Cardiac septum (tissue), 1 donor: ENCODE measurements at regions not wholly inside any gene's neighbourhood (a gene's known extent, or its start where the extent isn't known, plus 50 kb on each side); places are given as distances from the start of the nearest gene placed in this dataset.
"Not testable (repeated sequence)": the region's sequence is repeated elsewhere in the genome, so short reads cannot be mapped to it uniquely, and the experiment has no call there.

Experiments
- DNase-seq: peaks from one replicate; pipeline ENCODE4 v3.0.0-alpha.2; 2020; ENCODE audit warnings: low spot score
- intact Hi-C: fragments of 100-400 bp; cut with DNase I; formaldehyde crosslinking; loops from one replicate; pipeline ENCODE4 v1.14.0; 2022
- donor health status: DM: no; HTN: no; CAD: no.

GRCh38 chr1:199498802-199499201, 528.7 kb upstream of the NR5A2 start:
- DNase-seq, intact Hi-C loops: not testable (repeated sequence)

GRCh38 chr1:199508072-199508471, 519.4 kb upstream of the NR5A2 start:
- intact Hi-C loops, result no loop called here
- DNase-seq, result no peak

GRCh38 chr1:199508653-199509052, 518.9 kb upstream of the NR5A2 start:
- no peak for DNase-seq
- intact Hi-C loops, result no loop called here

GRCh38 chr1:199509456-199509855, 518.1 kb upstream of the NR5A2 start:
- DNase-seq, result no peak
- intact Hi-C loops, result no loop called here

GRCh38 chr1:199510314-199510713, 517.2 kb upstream of the NR5A2 start:
- intact Hi-C loops, result no loop called here
- no peak for DNase-seq

GRCh38 chr1:199512037-199512710, 515.3 kb upstream of the NR5A2 start:
- no peak for DNase-seq
- intact Hi-C loops, result no loop called here

- no peak for DNase-seq
- intact Hi-C loops, result no loop called here
These were observed 512.2 kb upstream of the NR5A2 start for GRCh38 chr1:199515261-199515660.

GRCh38 chr1:199522338-199522737, 505.2 kb upstream of the NR5A2 start:
- intact Hi-C loops, result no loop called here
- DNase-seq, result no peak

- intact Hi-C loops, result no loop called here
- DNase-seq, result no peak
These were observed 504.6 kb upstream of the NR5A2 start for GRCh38 chr1:199522936-199523335.

- intact Hi-C loops, result no loop called here
- DNase-seq, result no peak
These were observed 498.2 kb upstream of the NR5A2 start for GRCh38 chr1:199529324-199529723.

- intact Hi-C loops, DNase-seq: not testable (repeated sequence)
These were observed 494.1 kb upstream of the NR5A2 start for GRCh38 chr1:199533361-199533760.

- intact Hi-C loops, result no loop called here
- DNase-seq, result no peak
These were observed 481.7 kb upstream of the NR5A2 start for GRCh38 chr1:199545780-199546179.

- intact Hi-C loops, result no loop called here
- DNase-seq, result no peak
These were observed 481.2 kb upstream of the NR5A2 start for GRCh38 chr1:199546323-199546722.

GRCh38 chr1:199549421-199549820, 478.1 kb upstream of the NR5A2 start:
- intact Hi-C loops, result no loop called here
- no peak for DNase-seq

- intact Hi-C loops, result no loop called here
These were observed 477.1 kb upstream of the NR5A2 start for GRCh38 chr1:199550199-199551065.

GRCh38 chr1:199551967-199552565, 475.4 kb upstream of the NR5A2 start:
- DNase-seq, result no peak
- intact Hi-C loops, result no loop called here

More at GRCh38 chr1:199550199-199551065, 477.1 kb upstream of the NR5A2 start:
- no peak for DNase-seq

GRCh38 chr1:199553104-199553503, 474.4 kb upstream of the NR5A2 start:
- no peak for DNase-seq
- intact Hi-C loops, result no loop called here

GRCh38 chr1:199561334-199561733, 466.2 kb upstream of the NR5A2 start:
- no peak for DNase-seq
- intact Hi-C loops, result no loop called here

GRCh38 chr1:199573047-199573446, 454.5 kb upstream of the NR5A2 start:
- no peak for DNase-seq
- intact Hi-C loops, result no loop called here

- no peak for DNase-seq
- intact Hi-C loops, result no loop called here
These were observed 452.6 kb upstream of the NR5A2 start for GRCh38 chr1:199574950-199575349.

GRCh38 chr1:199580300-199580699, 447.2 kb upstream of the NR5A2 start:
- intact Hi-C loops, result no loop called here
- no peak for DNase-seq
